Heart right ventricle (tissue), 16 donors: ENCODE measurements at regions not wholly inside any gene's neighbourhood (a gene's known extent, or its start where the extent isn't known, plus 50 kb on each side); places are given as distances from the start of the nearest gene placed in this dataset.

Experiments used
- ATAC-seq, 8 donors: fragments of 200-7000 bp; cut with Tn5 transposase; one replicate each; pipeline ENCODE4 v1.9.1; 2020; ENCODE audit warnings: mild to moderate bottlenecking in 8 of 8, moderate library complexity in 8 of 8, moderate number of reproducible peaks in 1 of 8
- DNase-seq, 2 donors: peaks; one replicate each; pipeline ENCODE4 v3.0.0-alpha.2; 2020
- H3K27ac ChIP-seq, 10 donors: fragments of 200-600 bp; sonication (generic) in 2 of 10; one replicate each; pipeline versions ENCODE4 v1.5.0 to v1.8.0; 2020 to 2022; ENCODE audit warnings: mild to moderate bottlenecking in 3 of 10
- H3K27me3 ChIP-seq, 7 donors: fragments of 200-600 bp; one replicate each; pipeline ENCODE4 v1.8.0; 2021 to 2022; ENCODE audit warnings: mild to moderate bottlenecking in 2 of 7
- H3K36me3 ChIP-seq, 9 donors: fragments of 200-600 bp; sonication (generic) in 1 of 9; one replicate each; pipeline versions ENCODE4 v1.5.0 to v1.8.0; 2020 to 2022; ENCODE audit warnings: mild to moderate bottlenecking in 2 of 9
- H3K4me1 ChIP-seq, 9 donors: fragments of 200-600 bp; sonication (generic) in 1 of 9; one replicate each; pipeline versions ENCODE4 v1.5.0 to v1.8.0; 2020 to 2022; ENCODE audit warnings: mild to moderate bottlenecking in 4 of 9
- H3K4me3 ChIP-seq, 10 donors: fragments of 200-600 bp; sonication (generic) in 2 of 10; one replicate each; pipeline versions ENCODE4 v1.5.0 to v1.8.0; 2020 to 2022; ENCODE audit warnings: mild to moderate bottlenecking in 7 of 10, moderate library complexity in 2 of 10
- H3K9me3 ChIP-seq, 11 donors: fragments of 200-600 bp in 10 of 11; sonication (generic) in 2 of 11; one replicate each; pipeline versions ENCODE4 v1.5.0 to v1.8.0; 2013 to 2022; ENCODE audit warnings: mild to moderate bottlenecking in 2 of 11, control low read depth in 1 of 11, moderate library complexity in 1 of 11
- CTCF ChIP-seq, 9 donors: fragments of 200-600 bp; sonication (generic) in 2 of 9; IDR thresholded peaks; one replicate each; pipeline versions ENCODE4 v1.5.0 to v1.8.0; 2021 to 2022; ENCODE audit warnings: antibody characterized with exemption in 9 of 9, mild to moderate bottlenecking in 5 of 9, moderate library complexity in 1 of 9
- WGBS, 2 donors: extraction: QIAGEN DNeasy Blood & Tissue Kit; methylation state at CpG; one replicate each; pipeline ENCODE4 v1.1.7; 2013; ENCODE audit warnings: inconsistent platforms in 1 of 2; 5-methylcytosine and 5-hydroxymethylcytosine counted together
- intact Hi-C, 10 donors: fragments of 100-400 bp; cut with DNase I; formaldehyde crosslinking; loops; one replicate each; pipeline versions ENCODE4 v1.11.1 to v1.14.2; 2022
- donor health status: Arrhythmogenic right ventricular cardiomyopathy.
- donor health status: ischemic (EF 13 %, LVEDD 7.1; RV severe dilation, severe dysfunction).
- donor health status: healthy with polysubstance abuse.
- donor health status: DM: no; HTN: yes; CAD: no.
- donor health status: DM: no; HTN: no; CAD: no.
- donor health status: ischemic (EF 25% LVEDD 6.9; RV normal size, moderate dysfunction).
- donor health status: ischemic (EF 25% LVEDD 5.7; RV mildly dilated, moderate dysfunction).
- donor health status: healthy.
- donor health status: DM: yes; HTN: yes; CAD: no.
- donor health status: Ischemic cardiomyopathy.
- donor health status: ischemic (EF 35%, LVEDD 5.7; RV mildly dilated, moderate dysfunction).
- donor health status: nonischemic (EF 11% LVEDD 7.7; RV severe dilation, severe dysfunction).
- donor health status: DM: yes; HTN: yes; CAD: no.
- donor health status: PGD.
- donor health status: ischemic (EF 29% LVEDD 5.4; RV normal size, mild dysfunction).
- donor health status: nonischemic (EF 23%, LVEDD 6.1; RV moderate dilation, normal function).

GRCh38 chr2:241943961-241944575, 74.5 kb downstream of the RTP5 start:
- peaks cover 0 to 7% (median 0%) of the 10 kb centered on the region in 7 donors for H3K27me3 ChIP-seq
- H3K27ac ChIP-seq: no peak overlapping the region
- ATAC-seq: no peak
- no peak for TF ChIP-seq CTCF (IDR thresholded peaks at IDR 0.05)
- no peaks in the 10 kb centered on the region for H3K4me1 ChIP-seq
- H3K36me3 ChIP-seq: no peaks in the 10 kb centered on the region
- intact Hi-C loops: no loop called here
- H3K4me3 ChIP-seq: no peak overlapping the region
- H3K9me3 ChIP-seq: no peaks in the 10 kb centered on the region
- WGBS, 2 donors: 82 to 86% methylated on average over 17 of the region's 17 CpGs
- no peak for DNase-seq

- ATAC-seq: no peak
- H3K4me3 ChIP-seq: no peak overlapping the region
- H3K36me3 ChIP-seq: no peaks in the 10 kb centered on the region
- H3K4me1 ChIP-seq: no peaks in the 10 kb centered on the region
- no peak for TF ChIP-seq CTCF (IDR thresholded peaks at IDR 0.05)
- intact Hi-C loops: no loop called here
- no peak overlapping the region for H3K27ac ChIP-seq
- DNase-seq: no peak
- H3K27me3 ChIP-seq: peaks cover 0 to 15% (median 3%) of the 10 kb centered on the region in 7 donors
- WGBS, 2 donors: 82 to 91% methylated on average over 12 of the region's 12 CpGs
- H3K9me3 ChIP-seq: no peaks in the 10 kb centered on the region
These were observed 75.3 kb downstream of the RTP5 start for GRCh38 chr2:241944821-241945220.

- no peak for TF ChIP-seq CTCF (IDR thresholded peaks at IDR 0.05)
- ATAC-seq (no peak), DNase-seq (no peak)
- 90 to 94% methylated on average over 15 of the region's 15 CpGs for WGBS, 2 donors
- intact Hi-C loops: no loop called here
- no peak overlapping the region for H3K27ac ChIP-seq
- no peaks in the 10 kb centered on the region for H3K36me3 ChIP-seq
- no peak overlapping the region for H3K4me3 ChIP-seq
- no peaks in the 10 kb centered on the region for H3K9me3 ChIP-seq
- peaks cover 0 to 20% (median 8%) of the 10 kb centered on the region in 7 donors for H3K27me3 ChIP-seq
- H3K4me1 ChIP-seq: no peaks in the 10 kb centered on the region
These were observed 75.8 kb downstream of the RTP5 start for GRCh38 chr2:241945311-241945710.

- WGBS, 2 donors: 85 to 86% methylated on average over 14 of the region's 14 CpGs
- TF ChIP-seq CTCF (IDR thresholded peaks at IDR 0.05): no peak
- Histone ChIP-seq H3K27me3 (peaks cover 0 to 24% (median 8%) of the 10 kb centered on the region in 7 donors), H3K9me3 (no peaks in the 10 kb centered on the region), H3K27ac (no peak overlapping the region), H3K4me3 (no peak overlapping the region), H3K36me3 (no peaks in the 10 kb centered on the region), H3K4me1 (peaks cover 0 to 4% (median 3%) of the 10 kb centered on the region in 9 donors)
- ATAC-seq (no peak), DNase-seq (no peak)
- intact Hi-C loops: no loop called here
These were observed 76.3 kb downstream of the RTP5 start for GRCh38 chr2:241945803-241946202.
